Astrocyte (in vitro differentiated cells and primary cell): ENCODE measurements at regions not wholly inside any gene's neighbourhood (a gene's known extent, or its start where the extent isn't known, plus 50 kb on each side); places are given as distances from the start of the nearest gene placed in this dataset.

Source experiments
- EZH2 ChIP-seq: IDR thresholded peaks from 2 replicates; pipeline ENCODE4 v1.6.1; 2012; ENCODE audit warnings: mild to moderate bottlenecking, low read length, inconsistent platforms; ENCODE audit not compliant: insufficient read depth
- TF ChIP-seq, protein P1 (sequence below): IDR thresholded peaks from 2 replicates; pipeline ENCODE4 v1.5.1; 2011; ENCODE audit warnings: low read depth, mild to moderate bottlenecking, inconsistent platforms, low read length, moderate library complexity; ENCODE audit not compliant: insufficient read depth

DNA sequence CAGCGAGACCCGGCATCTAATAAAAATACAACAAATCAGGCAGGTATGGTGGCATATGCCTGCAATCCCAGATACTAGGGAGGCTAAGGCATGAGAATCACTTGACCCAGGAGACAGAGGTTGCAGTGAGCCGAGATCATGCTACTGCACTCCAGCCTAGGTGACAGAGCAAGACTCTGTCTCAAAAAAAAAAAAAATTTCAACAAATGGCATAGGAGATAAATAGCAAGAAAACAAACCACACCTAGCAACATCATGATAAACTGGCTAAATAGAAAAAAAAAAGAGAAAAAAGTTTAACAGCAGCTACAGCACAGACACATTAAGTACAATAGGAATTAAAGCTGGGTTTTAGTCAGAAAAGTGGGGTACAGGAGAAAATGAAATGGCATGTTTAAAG, 1034.6 kb upstream of the LRRN3 start:
- TF ChIP-seq, protein P1, sequence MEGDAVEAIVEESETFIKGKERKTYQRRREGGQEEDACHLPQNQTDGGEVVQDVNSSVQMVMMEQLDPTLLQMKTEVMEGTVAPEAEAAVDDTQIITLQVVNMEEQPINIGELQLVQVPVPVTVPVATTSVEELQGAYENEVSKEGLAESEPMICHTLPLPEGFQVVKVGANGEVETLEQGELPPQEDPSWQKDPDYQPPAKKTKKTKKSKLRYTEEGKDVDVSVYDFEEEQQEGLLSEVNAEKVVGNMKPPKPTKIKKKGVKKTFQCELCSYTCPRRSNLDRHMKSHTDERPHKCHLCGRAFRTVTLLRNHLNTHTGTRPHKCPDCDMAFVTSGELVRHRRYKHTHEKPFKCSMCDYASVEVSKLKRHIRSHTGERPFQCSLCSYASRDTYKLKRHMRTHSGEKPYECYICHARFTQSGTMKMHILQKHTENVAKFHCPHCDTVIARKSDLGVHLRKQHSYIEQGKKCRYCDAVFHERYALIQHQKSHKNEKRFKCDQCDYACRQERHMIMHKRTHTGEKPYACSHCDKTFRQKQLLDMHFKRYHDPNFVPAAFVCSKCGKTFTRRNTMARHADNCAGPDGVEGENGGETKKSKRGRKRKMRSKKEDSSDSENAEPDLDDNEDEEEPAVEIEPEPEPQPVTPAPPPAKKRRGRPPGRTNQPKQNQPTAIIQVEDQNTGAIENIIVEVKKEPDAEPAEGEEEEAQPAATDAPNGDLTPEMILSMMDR: no peak
- TF ChIP-seq EZH2: no peak
